GM23248 (cell line): ENCODE measurements at regions not wholly inside any gene's neighbourhood (a gene's known extent, or its start where the extent isn't known, plus 50 kb on each side); places are given as distances from the start of the nearest gene placed in this dataset.

Source experiments
- DNase-seq: peaks from one replicate; pipeline ENCODE4 v3.0.0-alpha.2; 2015
- H2AFZ ChIP-seq: fragments of 200-600 bp; sonication (generic); 2 replicates; pipeline ENCODE4 v1.6.1; 2016; ENCODE audit warnings: antibody characterized with exemption
- H3F3A ChIP-seq: fragments of 200-600 bp; sonication (generic); 2 replicates; pipeline ENCODE4 v1.6.1; 2016; ENCODE audit warnings: mild to moderate bottlenecking, antibody characterized with exemption, mixed run types; ENCODE audit not compliant: insufficient read depth
- H3K27ac ChIP-seq: fragments of 200-600 bp; sonication (generic); 2 replicates; pipeline ENCODE4 v1.5.1; 2016; ENCODE audit warnings: mild to moderate bottlenecking
- H3K27me3 ChIP-seq: fragments of 200-600 bp; sonication (generic); replicated peaks from 2 replicates; pipeline ENCODE4 v1.6.1; 2016; ENCODE audit warnings: mild to moderate bottlenecking; ENCODE audit not compliant: insufficient read depth
- H3K36me3 ChIP-seq: fragments of 200-600 bp; sonication (generic); 2 replicates; pipeline ENCODE4 v1.6.1; 2016; ENCODE audit warnings: low read depth, mild to moderate bottlenecking
- H3K4me1 ChIP-seq: fragments of 200-600 bp; sonication (generic); 2 replicates; pipeline ENCODE4 v1.6.1; 2016; ENCODE audit warnings: mild to moderate bottlenecking; ENCODE audit not compliant: insufficient read depth
- H3K4me2 ChIP-seq: fragments of 200-600 bp; sonication (generic); one replicate; pipeline ENCODE4 v1.6.1; 2016; ENCODE audit warnings: mild to moderate bottlenecking; ENCODE audit not compliant: unreplicated experiment
- H3K4me3 ChIP-seq: fragments of 200-600 bp; sonication (generic); 2 replicates; pipeline ENCODE4 v1.5.1; 2016; ENCODE audit warnings: mild to moderate bottlenecking
- H3K79me2 ChIP-seq: fragments of 200-600 bp; sonication (generic); 2 replicates; pipeline ENCODE4 v1.6.1; 2016; ENCODE audit warnings: mild to moderate bottlenecking; ENCODE audit not compliant: insufficient read depth
- H3K9ac ChIP-seq: fragments of 200-600 bp; sonication (generic); 2 replicates; pipeline ENCODE4 v1.6.1; 2016; ENCODE audit warnings: mild to moderate bottlenecking
- H3K9me2 ChIP-seq: fragments of 200-600 bp; sonication (generic); 2 replicates; pipeline ENCODE4 v1.6.1; 2016; ENCODE audit warnings: mixed run types, mild to moderate bottlenecking, moderate library complexity; ENCODE audit not compliant: insufficient read depth
- H3K9me3 ChIP-seq: fragments of 200-600 bp; sonication (generic); one replicate; pipeline ENCODE4 v1.6.1; 2017; ENCODE audit warnings: low read depth
- H4K20me1 ChIP-seq: fragments of 200-600 bp; sonication (generic); 2 replicates; pipeline ENCODE4 v1.6.0; 2016; ENCODE audit not compliant: insufficient read depth
- EZH2 ChIP-seq: fragments of 200-600 bp; sonication (generic); IDR thresholded peaks from 2 replicates; pipeline ENCODE4 v1.6.1; 2018; ENCODE audit warnings: antibody characterized with exemption, mild to moderate bottlenecking; ENCODE audit not compliant: insufficient read depth, poor library complexity, severe bottlenecking
- EZH2phosphoT487 ChIP-seq: fragments of 200-600 bp; sonication (generic); IDR thresholded peaks from 2 replicates; pipeline ENCODE4 v1.6.1; 2018; ENCODE audit warnings: antibody characterized with exemption, moderate library complexity, mild to moderate bottlenecking, low read depth; ENCODE audit not compliant: insufficient read depth
- WGBS, 2 experiments: methylation state at CpG; one replicate each; pipeline ENCODE4 v1.1.6; 2015 to 2017; ENCODE audit warnings: low lambda C conversion rate in 2 of 2, low coverage in 1 of 2; ENCODE audit errors: missing lambda C conversion rate in 2 of 2; 5-methylcytosine and 5-hydroxymethylcytosine counted together
- in situ Hi-C: fragments of 300-500 bp; cut with MboI; formaldehyde crosslinking; loops from 2 replicates; pipeline ENCODE4 v1.15.0; 2020

GRCh38 chr10:128472196-128472595 lies 346.0 kb upstream of the MKI67 start:
- Histone ChIP-seq H3K9me2 (no peaks in the 10 kb centered on the region), H3K27me3 (no peaks in the 10 kb centered on the region), H3K27ac (no peak overlapping the region), H3K79me2 (no peaks in the 10 kb centered on the region), H3K9me3 (no peaks in the 10 kb centered on the region), H4K20me1 (no peaks in the 10 kb centered on the region), H3K9ac (no peak overlapping the region), H3K4me2 (no peak overlapping the region), H3K4me3 (no peak overlapping the region), H3K4me1 (no peaks in the 10 kb centered on the region), H2AFZ (no peak overlapping the region), H3K36me3 (no peaks in the 10 kb centered on the region), H3F3A (no peaks in the 10 kb centered on the region)
- in situ Hi-C loops = no loop called here
- 46 to 52% methylated on average over 11 of the region's 11 CpGs for WGBS, 2 experiments
- DNase-seq = no peak
- TF ChIP-seq EZH2 (no peak), EZH2phosphoT487 (no peak)

GRCh38 chr10:128473396-128473795 lies 347.2 kb upstream of the MKI67 start:
- no peak for DNase-seq
- Histone ChIP-seq H3K4me1 (no peaks in the 10 kb centered on the region), H3K9ac (no peak overlapping the region), H3K4me3 (no peak overlapping the region), H3F3A (no peaks in the 10 kb centered on the region), H3K27ac (no peak overlapping the region), H3K27me3 (no peaks in the 10 kb centered on the region), H2AFZ (no peak overlapping the region), H3K4me2 (no peak overlapping the region), H3K9me3 (no peaks in the 10 kb centered on the region), H3K79me2 (no peaks in the 10 kb centered on the region), H3K9me2 (no peaks in the 10 kb centered on the region), H4K20me1 (no peaks in the 10 kb centered on the region), H3K36me3 (no peaks in the 10 kb centered on the region)
- TF ChIP-seq EZH2phosphoT487 (no peak), EZH2 (no peak)
- 55 to 57% methylated on average over 11 of the region's 11 CpGs for WGBS, 2 experiments
- in situ Hi-C loops = no loop called here

- H3K9me2 ChIP-seq = no peaks in the 10 kb centered on the region
- no peaks in the 10 kb centered on the region for H4K20me1 ChIP-seq
- 33 to 43% methylated on average over 8 of the region's 8 CpGs for WGBS, 2 experiments
- no peaks in the 10 kb centered on the region for H3K4me1 ChIP-seq
- no peak overlapping the region for H2AFZ ChIP-seq
- H3F3A ChIP-seq = no peaks in the 10 kb centered on the region
- no peaks in the 10 kb centered on the region for H3K79me2 ChIP-seq
- no peak for DNase-seq
- no peaks in the 10 kb centered on the region for H3K9me3 ChIP-seq
- H3K27ac ChIP-seq = no peak overlapping the region
- TF ChIP-seq EZH2 = no peak
- no peak for TF ChIP-seq EZH2phosphoT487
- H3K36me3 ChIP-seq = no peaks in the 10 kb centered on the region
- H3K4me2 ChIP-seq = no peak overlapping the region
- H3K4me3 ChIP-seq = no peak overlapping the region
- in situ Hi-C loops = no loop called here
- no peaks in the 10 kb centered on the region for H3K27me3 ChIP-seq
- H3K9ac ChIP-seq = no peak overlapping the region
Observed at GRCh38 chr10:128473911-128474310, 347.7 kb upstream of the MKI67 start.

GRCh38 chr10:128474571-128474970 lies 348.3 kb upstream of the MKI67 start:
- H3K9ac ChIP-seq = no peak overlapping the region
- no peak overlapping the region for H2AFZ ChIP-seq
- H4K20me1 ChIP-seq = no peaks in the 10 kb centered on the region
- in situ Hi-C loops = no loop called here
- 18 to 29% methylated on average over 6 of the region's 6 CpGs for WGBS, 2 experiments
- no peak overlapping the region for H3K4me2 ChIP-seq
- no peaks in the 10 kb centered on the region for H3K4me1 ChIP-seq
- H3F3A ChIP-seq = no peaks in the 10 kb centered on the region
- no peaks in the 10 kb centered on the region for H3K9me3 ChIP-seq
- DNase-seq = no peak
- H3K79me2 ChIP-seq = no peaks in the 10 kb centered on the region
- H3K36me3 ChIP-seq = no peaks in the 10 kb centered on the region
- no peak overlapping the region for H3K27ac ChIP-seq
- H3K27me3 ChIP-seq = no peaks in the 10 kb centered on the region
- no peak overlapping the region for H3K4me3 ChIP-seq
- H3K9me2 ChIP-seq = no peaks in the 10 kb centered on the region
- no peak for TF ChIP-seq EZH2phosphoT487
- TF ChIP-seq EZH2 = no peak

GRCh38 chr10:128475686-128476367 lies 349.6 kb upstream of the MKI67 start:
- TF ChIP-seq EZH2phosphoT487 (no peak), EZH2 (no peak)
- Histone ChIP-seq H3K4me1 (no peaks in the 10 kb centered on the region), H4K20me1 (no peaks in the 10 kb centered on the region), H3K9me3 (no peaks in the 10 kb centered on the region), H3K27me3 (no peaks in the 10 kb centered on the region), H3K9ac (no peak overlapping the region), H3K4me3 (no peak overlapping the region), H2AFZ (no peak overlapping the region), H3K79me2 (no peaks in the 10 kb centered on the region), H3K27ac (no peak overlapping the region), H3K4me2 (no peak overlapping the region), H3K36me3 (no peaks in the 10 kb centered on the region), H3K9me2 (no peaks in the 10 kb centered on the region), H3F3A (no peaks in the 10 kb centered on the region)
- DNase-seq = no peak
- in situ Hi-C loops = no loop called here
- WGBS, 2 experiments = 28 to 30% methylated on average over 24 of the region's 24 CpGs
